NCI-H345 treated with DMSO at 0.1 percent for 48 hours (cell line): ENCODE measurements at regions not wholly inside any gene's neighbourhood (a gene's known extent, or its start where the extent isn't known, plus 50 kb on each side); places are given as distances from the start of the nearest gene placed in this dataset.
"Not testable (repeated sequence)": the region's sequence is repeated elsewhere in the genome, so short reads cannot be mapped to it uniquely, and the experiment has no call there.

Experiments
- DNase-seq: peaks from one replicate; lab custom pipeline; 2025; ENCODE audit not compliant: unreplicated experiment; lab: John Stamatoyannopoulos, UW

DNA sequence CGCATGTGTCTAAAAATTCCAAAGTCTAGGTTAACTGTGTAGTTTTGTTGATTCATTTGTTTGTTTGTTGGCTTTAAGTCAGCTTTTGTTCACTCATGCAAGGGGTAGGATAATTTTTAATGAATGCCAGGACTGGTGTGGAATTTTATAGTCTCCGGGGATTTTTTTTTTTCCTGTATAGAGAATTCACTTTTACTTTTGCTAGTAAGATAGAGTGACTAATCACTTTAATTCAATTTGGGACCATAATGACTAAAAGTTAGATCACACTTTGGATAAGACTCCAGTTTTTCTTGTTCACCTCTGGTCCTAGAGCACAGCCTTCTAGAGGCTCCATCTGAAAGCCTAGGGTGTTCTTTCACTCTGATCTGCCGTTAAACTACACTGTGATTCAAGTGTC lies 1690.0 kb downstream of the PCDH9 start:
- DNase-seq: no peak

DNA sequence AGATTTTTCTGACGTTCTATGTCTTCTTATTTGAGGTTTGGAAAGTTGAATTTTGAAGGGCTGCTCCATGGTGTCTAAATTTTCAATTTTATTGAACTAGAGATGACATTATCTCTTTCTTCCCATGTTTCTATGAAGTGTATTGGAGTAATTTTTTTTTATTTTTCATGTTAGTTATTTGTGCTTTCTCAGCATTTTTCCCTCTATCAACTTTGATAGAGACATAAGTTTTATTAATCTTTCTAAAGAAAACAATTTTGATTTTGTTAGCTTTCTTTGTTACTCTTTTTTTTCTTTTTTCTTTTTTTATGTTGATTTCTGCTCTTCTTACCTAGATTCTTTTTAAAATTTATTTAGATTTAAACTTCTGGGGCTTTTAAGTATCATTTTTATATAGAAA lies 1694.8 kb downstream of the PCDH9 start:
- no peak for DNase-seq

GRCh38 chr13:65532231-65532630 lies 1697.9 kb downstream of the PCDH9 start:
- no peak for DNase-seq

GRCh38 chr13:65530688-65531087 lies 1699.4 kb downstream of the PCDH9 start:
- no peak for DNase-seq

DNA sequence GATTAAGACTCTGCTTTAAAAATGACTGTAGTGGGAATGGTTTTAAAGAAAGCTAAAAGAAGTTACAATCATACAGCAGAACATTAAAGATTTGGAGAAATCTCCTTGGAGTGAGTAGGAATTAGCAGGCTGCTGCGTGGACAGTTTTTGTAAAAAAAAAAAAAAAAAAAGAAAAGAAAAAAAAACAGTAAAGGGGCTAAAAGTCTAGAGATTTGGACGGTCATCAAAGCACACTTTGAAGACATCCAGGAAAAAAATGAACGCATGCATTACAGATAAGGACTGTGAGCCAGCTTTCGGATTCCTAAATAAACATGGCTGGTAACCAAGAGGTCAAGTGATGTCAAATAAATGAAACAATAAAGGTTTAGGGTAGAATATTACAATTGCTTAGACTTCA lies 1700.6 kb downstream of the PCDH9 start:
- no peak for DNase-seq

- no peak for DNase-seq
Measured at GRCh38 chr13:65508745-65509144, 1721.4 kb downstream of the PCDH9 start.

DNA sequence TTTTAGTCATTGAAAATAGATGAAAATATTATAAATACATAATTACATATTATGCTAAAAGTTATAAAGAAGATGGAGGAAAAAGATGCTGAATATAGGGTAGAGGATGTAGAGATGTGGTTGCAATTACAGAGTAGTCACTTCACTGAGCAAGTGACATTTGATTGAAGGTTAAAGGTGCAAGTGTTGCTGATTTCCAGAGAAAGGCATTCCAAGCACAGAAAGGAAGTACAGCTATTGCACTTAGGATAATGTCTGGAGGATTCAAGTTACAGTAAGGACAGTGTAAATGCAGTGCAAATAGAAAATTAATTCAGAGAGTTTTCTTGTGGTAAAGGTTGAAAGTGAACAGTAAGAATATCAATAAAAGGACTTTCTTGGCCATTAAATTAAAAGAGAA lies 1721.8 kb downstream of the PCDH9 start:
- DNase-seq: no peak

GRCh38 chr13:65505941-65506340 lies 1724.2 kb downstream of the PCDH9 start:
- no peak for DNase-seq

DNA sequence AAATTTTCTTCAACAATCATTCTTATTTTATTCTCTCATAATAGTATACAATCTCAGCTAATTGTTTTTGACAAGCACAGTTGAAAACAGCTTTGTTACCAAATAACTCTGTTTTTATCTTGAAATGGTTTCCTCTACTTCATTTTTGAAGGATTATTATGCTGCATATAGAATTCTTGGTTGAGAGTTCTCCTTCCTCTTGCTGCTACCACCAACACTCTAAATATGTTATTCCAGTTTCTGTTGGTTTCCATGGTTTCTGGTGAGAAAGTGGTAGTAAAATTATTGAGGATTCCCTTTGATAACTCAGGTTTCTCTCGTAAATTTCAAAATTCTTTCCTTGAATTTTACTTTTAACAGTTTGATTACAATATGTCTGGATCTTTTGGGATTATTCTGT lies 1725.9 kb downstream of the PCDH9 start:
- DNase-seq: no peak

DNA sequence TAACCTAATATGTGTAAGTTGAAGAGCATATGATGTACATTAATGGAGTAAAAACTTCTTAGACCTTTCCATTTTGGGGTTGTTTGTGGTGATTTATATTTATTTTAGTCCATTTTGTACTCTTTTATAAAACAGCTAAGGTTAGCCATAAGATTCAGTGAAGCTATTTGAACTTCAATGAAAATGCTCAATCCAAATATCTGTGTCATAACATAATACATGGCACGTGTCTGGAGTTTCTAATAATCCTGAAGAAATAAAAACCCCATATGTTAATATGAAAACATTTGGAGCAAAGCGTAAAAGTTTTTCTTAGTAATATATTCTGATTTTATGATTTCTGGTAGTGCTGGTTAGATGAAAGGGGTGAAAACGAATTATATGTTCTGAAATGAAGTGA lies 1729.7 kb downstream of the PCDH9 start:
- DNase-seq: no peak

GRCh38 chr13:65499256-65499655 lies 1730.9 kb downstream of the PCDH9 start:
- no peak for DNase-seq

GRCh38 chr13:65497265-65497664 lies 1732.9 kb downstream of the PCDH9 start:
- DNase-seq: no peak

DNA sequence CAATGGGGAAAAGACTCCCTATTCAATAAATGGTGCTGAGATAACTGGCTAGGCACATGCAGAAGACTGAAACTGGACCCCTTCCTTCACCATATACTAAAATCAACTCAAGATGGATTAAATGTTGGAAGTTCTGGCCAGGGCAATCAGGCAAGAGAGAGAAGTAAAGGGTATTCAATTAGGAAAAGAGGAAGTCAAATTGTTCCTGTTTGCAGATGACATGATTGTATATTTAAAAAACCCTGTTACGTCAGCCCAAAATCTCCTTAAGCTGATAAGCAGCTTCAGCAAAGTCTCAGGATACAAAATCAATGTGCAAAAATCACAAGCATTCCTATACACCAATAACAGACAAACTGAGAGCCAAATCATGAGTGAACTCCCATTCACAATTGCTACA lies 1739.4 kb downstream of the PCDH9 start:
- DNase-seq: not testable (repeated sequence)

DNA sequence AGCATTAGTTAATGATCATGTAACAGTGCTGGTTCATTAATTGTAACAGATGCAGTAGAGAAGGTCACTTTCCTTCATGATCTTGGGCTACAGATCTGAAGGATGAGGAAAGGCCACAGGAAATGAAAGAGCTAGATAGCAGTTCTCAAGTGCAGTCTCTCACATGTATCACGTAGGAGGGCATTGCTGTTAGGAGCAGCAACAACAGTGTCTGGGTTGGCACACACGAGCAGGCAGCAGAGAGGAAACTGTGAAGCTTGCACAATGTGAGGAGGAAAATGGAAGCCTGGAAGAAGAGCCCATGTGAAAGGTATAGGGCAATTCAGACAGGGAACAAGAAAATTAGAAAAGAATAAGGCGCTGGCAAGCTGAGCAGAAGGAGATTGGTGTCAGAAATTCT lies 1741.5 kb downstream of the PCDH9 start:
- DNase-seq: no peak

DNA sequence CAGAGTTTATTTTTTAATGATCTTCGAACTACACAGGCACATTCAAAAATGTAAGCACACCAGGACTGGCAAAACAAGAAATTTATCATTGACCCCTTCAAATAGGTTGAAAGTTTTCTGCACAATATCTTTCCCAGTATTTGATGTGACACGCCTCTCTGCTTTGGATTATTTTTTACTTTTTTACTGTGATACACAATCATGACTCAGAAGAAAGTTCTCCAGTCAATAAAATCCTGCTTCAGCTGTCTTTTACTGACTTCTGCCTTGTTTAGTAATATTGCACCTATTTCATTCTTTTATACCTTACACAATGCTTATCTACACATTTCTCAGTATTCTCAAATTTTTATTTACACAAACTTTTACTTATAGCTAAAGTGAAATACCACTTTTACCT lies 1750.4 kb downstream of the PCDH9 start:
- no peak for DNase-seq

DNA sequence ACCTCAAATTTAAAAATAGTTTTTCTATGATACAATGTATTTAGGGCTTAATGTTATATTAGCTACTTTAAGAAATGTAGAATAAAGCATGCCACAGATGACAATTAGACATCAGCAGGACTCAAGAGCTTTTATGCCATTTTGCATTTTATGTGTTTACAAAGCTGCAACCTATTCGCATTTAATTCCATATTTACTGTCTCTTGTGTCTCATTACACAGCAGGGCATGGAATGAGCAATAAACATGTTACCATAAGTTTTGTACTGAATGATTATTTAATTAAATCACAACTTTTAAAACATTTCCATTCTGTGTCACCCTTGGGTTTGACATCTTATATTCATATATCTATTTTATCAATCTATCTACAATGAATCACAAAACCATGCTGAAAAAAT lies 1756.9 kb downstream of the PCDH9 start:
- DNase-seq: no peak

- no peak for DNase-seq
Measured at GRCh38 chr13:65472336-65472735, 1757.8 kb downstream of the PCDH9 start.

DNA sequence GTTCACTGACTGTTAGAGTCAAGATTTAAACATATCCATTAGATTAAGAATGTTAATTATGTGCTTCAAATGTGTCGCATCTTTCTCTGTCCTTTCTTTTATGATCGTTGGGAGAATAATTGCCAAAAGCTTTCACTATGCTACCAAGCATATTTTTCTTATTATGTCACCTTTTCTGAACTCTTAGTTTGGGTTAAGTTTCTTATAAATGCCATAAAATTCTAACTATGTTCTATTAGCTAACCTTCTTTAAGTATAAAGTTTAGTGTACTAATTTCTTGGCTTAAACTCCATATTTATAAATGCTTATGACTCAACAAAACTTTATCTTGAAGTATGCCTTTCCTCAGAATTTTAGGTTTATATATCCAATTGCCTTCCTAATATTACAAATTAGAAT lies 1759.4 kb downstream of the PCDH9 start:
- no peak for DNase-seq

- DNase-seq: no peak
Measured at GRCh38 chr13:65468628-65469027, 1761.5 kb downstream of the PCDH9 start.

- DNase-seq: no peak
Measured at GRCh38 chr13:65461590-65461989, 1768.5 kb downstream of the PCDH9 start.

GRCh38 chr13:65460136-65460535 lies 1770.0 kb downstream of the PCDH9 start:
- DNase-seq: no peak

DNA sequence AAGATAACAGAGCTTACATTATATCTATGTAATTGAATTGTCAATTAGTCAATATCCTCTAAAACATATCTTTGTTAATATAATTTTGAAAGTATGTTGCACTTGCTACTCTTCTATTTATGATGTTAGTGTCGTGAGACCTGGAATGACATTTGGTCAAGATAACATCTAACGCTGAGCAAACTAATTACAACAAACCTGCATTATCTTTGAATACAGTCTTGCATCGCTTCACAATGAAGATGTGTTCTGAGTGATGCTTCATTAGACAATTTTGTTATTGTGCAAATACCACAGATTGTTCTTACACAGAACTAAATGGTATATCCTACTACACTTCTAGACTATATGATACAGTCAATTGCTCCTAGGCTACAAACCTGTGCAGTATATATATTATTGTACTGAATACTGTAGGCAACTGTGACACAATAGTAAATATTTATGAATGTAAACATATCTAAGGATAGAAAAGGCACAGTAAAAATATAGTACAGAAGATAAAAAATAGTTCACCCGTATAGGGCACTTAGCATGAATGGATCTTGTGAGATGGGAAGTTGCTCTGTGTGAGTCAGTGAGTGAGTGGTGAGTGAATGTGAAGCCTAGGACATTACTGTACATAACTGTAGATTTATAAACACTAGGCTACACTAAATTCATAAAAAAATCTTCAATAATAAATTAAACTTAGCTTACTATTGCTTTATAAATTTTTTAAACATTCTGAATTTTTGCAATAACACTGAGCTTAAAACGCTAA lies 1773.8 kb downstream of the PCDH9 start:
- DNase-seq: no peak

- DNase-seq: no peak
Measured at GRCh38 chr13:65454403-65454802, 1775.7 kb downstream of the PCDH9 start.
